Calu3 (cell line): ENCODE measurements at regions not wholly inside any gene's neighbourhood (a gene's known extent, or its start where the extent isn't known, plus 50 kb on each side); places are given as distances from the start of the nearest gene placed in this dataset.

Experiments used
- BruUV-seq: library from RNA; stranded (reverse); fragments of 400-500 nt; replicated peaks from 2 replicates; lab custom pipeline; 2021; lab: Mats Ljungman, UMichigan
- CTCF ChIA-PET: fragments of 300-600 bp; sonication (Branson Sonifier 250); formaldehyde crosslinking; loops from one replicate; lab custom pipeline; 2022; ENCODE audit warnings: antibody characterized with exemption; lab: Charles Lee
- DNase-seq: peaks from one replicate; pipeline ENCODE4 v3.0.0; 2022
- H3K27ac Mint-ChIP-seq: one replicate; pipeline ENCODE4 v1.8.0; 2022; ENCODE audit warnings: mixed read lengths; ENCODE audit not compliant: unreplicated experiment
- H3K27me3 Mint-ChIP-seq: one replicate; pipeline ENCODE4 v1.8.0; 2022; ENCODE audit warnings: mixed read lengths; ENCODE audit not compliant: unreplicated experiment
- H3K36me3 Mint-ChIP-seq: one replicate; pipeline ENCODE4 v1.8.0; 2022; ENCODE audit warnings: mild to moderate bottlenecking, moderate library complexity, mixed read lengths; ENCODE audit not compliant: insufficient read depth, unreplicated experiment
- H3K4me1 Mint-ChIP-seq: one replicate; pipeline ENCODE4 v1.8.0; 2022; ENCODE audit warnings: mild to moderate bottlenecking, low read depth, mixed read lengths; ENCODE audit not compliant: unreplicated experiment
- H3K4me3 Mint-ChIP-seq: one replicate; pipeline ENCODE4 v1.8.0; 2022; ENCODE audit warnings: mild to moderate bottlenecking, low read depth, moderate library complexity, mixed read lengths; ENCODE audit not compliant: unreplicated experiment
- H3K9me3 Mint-ChIP-seq: one replicate; pipeline ENCODE4 v1.8.0; 2022; ENCODE audit warnings: low read depth, mixed read lengths; ENCODE audit not compliant: unreplicated experiment
- CTCF ChIP-seq: fragments of 200-600 bp; IDR thresholded peaks from one replicate; pipeline ENCODE4 v1.8.0; 2022; ENCODE audit warnings: antibody characterized with exemption; ENCODE audit not compliant: unreplicated experiment
- intact Hi-C: fragments of 100-400 bp; cut with micrococcal nuclease; formaldehyde crosslinking; loops from one replicate; pipeline ENCODE4 v1.10.0; 2022; ENCODE audit not compliant: unreplicated experiment

- BruUV-seq, result no TSS peak
- DNase-seq, result no peak
- Mint-ChIP-seq H3K27ac (no peak overlapping the region), H3K4me1 (peaks cover 12% of the 10 kb centered on the region), H3K9me3 (no peaks in the 10 kb centered on the region), H3K4me3 (no peak overlapping the region), H3K27me3 (peaks cover 81% of the 10 kb centered on the region), H3K36me3 (no peaks in the 10 kb centered on the region)
- intact Hi-C loops, result no loop called here
- CTCF ChIA-PET, result interaction anchor here (1.0 kb wide), 1 partner anchor 17 kb away, joined by 3 read pairs; no protein-coding TSS in a partner anchor
- no peak for TF ChIP-seq CTCF
Observed at GRCh38 chr16:85473323-85473722, 139.8 kb upstream of the GSE1 start.

- Mint-ChIP-seq H3K36me3 (no peaks in the 10 kb centered on the region), H3K27ac (no peak overlapping the region), H3K4me3 (no peak overlapping the region), H3K9me3 (no peaks in the 10 kb centered on the region), H3K4me1 (peaks cover 12% of the 10 kb centered on the region), H3K27me3 (peaks cover 76% of the 10 kb centered on the region)
- no TSS peak for BruUV-seq
- intact Hi-C loops, result no loop called here
- TF ChIP-seq CTCF, result no peak
- CTCF ChIA-PET, result interaction anchor here (0.6 to 1.0 kb wide), 2 partner anchors 18 to 427 kb away, joined by 3 to 4 read pairs; no protein-coding TSS in a partner anchor
- no peak for DNase-seq
Observed at GRCh38 chr16:85473909-85474620, 139.1 kb upstream of the GSE1 start.

GRCh38 chr16:85474621-85475217, 138.4 kb upstream of the GSE1 start:
- TF ChIP-seq CTCF, result no peak
- intact Hi-C loops, result no loop called here
- no peak for DNase-seq
- H3K36me3 Mint-ChIP-seq, result no peaks in the 10 kb centered on the region
- CTCF ChIA-PET, result interaction anchor here (0.6 to 1.0 kb wide), 2 partner anchors 19 to 428 kb away, joined by 3 to 4 read pairs; no protein-coding TSS in a partner anchor
- H3K27me3 Mint-ChIP-seq, result peaks cover 70% of the 10 kb centered on the region
- no peak overlapping the region for H3K27ac Mint-ChIP-seq
- H3K9me3 Mint-ChIP-seq, result no peaks in the 10 kb centered on the region
- H3K4me1 Mint-ChIP-seq, result peaks cover 12% of the 10 kb centered on the region
- BruUV-seq, result no TSS peak
- H3K4me3 Mint-ChIP-seq, result no peak overlapping the region

- H3K9me3 Mint-ChIP-seq, result no peaks in the 10 kb centered on the region
- TF ChIP-seq CTCF, result no peak
- DNase-seq, result no peak
- intact Hi-C loops, result no loop called here
- H3K36me3 Mint-ChIP-seq, result no peaks in the 10 kb centered on the region
- peaks cover 64% of the 10 kb centered on the region for H3K27me3 Mint-ChIP-seq
- no peak overlapping the region for H3K4me3 Mint-ChIP-seq
- no peak overlapping the region for H3K27ac Mint-ChIP-seq
- BruUV-seq, result no TSS peak
- peaks cover 15% of the 10 kb centered on the region for H3K4me1 Mint-ChIP-seq
- CTCF ChIA-PET, result no interaction called here
Observed at GRCh38 chr16:85475233-85475632, 137.9 kb upstream of the GSE1 start.
